ENCODE measurements at regions not wholly inside any gene's neighbourhood (a gene's known extent, or its start where the extent isn't known, plus 50 kb on each side); places are given as distances from the start of the nearest gene placed in this dataset.

DNA sequence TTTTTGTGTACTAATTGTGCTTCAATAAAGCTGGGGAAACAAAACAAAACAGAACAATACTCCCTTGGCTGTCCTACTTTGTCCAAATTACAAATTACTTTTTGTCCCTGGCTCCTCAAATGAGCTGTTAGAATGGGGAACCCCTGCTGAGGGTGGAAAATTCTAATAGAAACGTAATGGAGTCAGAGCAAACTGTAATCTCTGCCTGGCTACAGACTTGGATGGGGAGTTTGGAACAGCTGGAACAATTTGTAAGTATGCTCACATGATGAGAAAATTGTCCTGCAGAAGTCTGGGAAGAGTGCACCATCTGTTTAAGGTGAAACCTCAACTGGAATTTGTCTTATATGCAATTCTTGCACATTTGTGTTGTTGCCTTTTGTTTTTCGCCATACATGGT is 364.4 kb upstream of the CLNK start:
- TF ChIP-seq EZH2 (IDR thresholded peaks at IDR 0.05; ENCODE audit: borderline replicate concordance, low read depth, low read length, severe bottlenecking) = no peak
- TF ChIP-seq CTCF (IDR thresholded peaks at IDR 0.05; ENCODE audit: borderline replicate concordance, extremely low read depth, low read length, poor library complexity, severe bottlenecking) = no peak
- H2AFZ ChIP-seq (ENCODE audit: low read depth, low read length) = no peak overlapping the region
- no peak for DNase-seq
- H3K4me1 ChIP-seq (ENCODE audit: insufficient read depth, low read length) = no peaks in the 10 kb centered on the region
- no peaks in the 10 kb centered on the region for H3K9me3 ChIP-seq (ENCODE audit: insufficient read depth, low read length, severe bottlenecking)
- H3K27ac ChIP-seq (ENCODE audit: low read length) = no peak overlapping the region
- ATAC-seq (ENCODE audit: insufficient read depth, low read depth) = no peak
- no peak overlapping the region for H3K9ac ChIP-seq (ENCODE audit: low read depth, low read length)
- H3K36me3 ChIP-seq (ENCODE audit: insufficient read depth, low read length) = no peaks in the 10 kb centered on the region
- H3K4me2 ChIP-seq (ENCODE audit: insufficient read depth, low read length) = no peak overlapping the region
- no peak overlapping the region for H3K4me3 ChIP-seq (ENCODE audit: low read depth in 1 of 2, low read length in 2 of 2)
- no peaks in the 10 kb centered on the region for H3K27me3 ChIP-seq (ENCODE audit: insufficient read depth, low read length, poor library complexity)
- no peaks in the 10 kb centered on the region for H3K79me2 ChIP-seq (ENCODE audit: insufficient read depth, low read length)
- H4K20me1 ChIP-seq (ENCODE audit: insufficient read depth, low read length) = no peaks in the 10 kb centered on the region

- no peak overlapping the region for H2AFZ ChIP-seq (ENCODE audit: low read depth, low read length)
- H3K4me1 ChIP-seq (ENCODE audit: insufficient read depth, low read length) = no peaks in the 10 kb centered on the region
- no peak overlapping the region for H3K4me3 ChIP-seq (ENCODE audit: low read depth in 1 of 2, low read length in 2 of 2)
- H3K27ac ChIP-seq (ENCODE audit: low read length) = no peak overlapping the region
- no peak for ATAC-seq (ENCODE audit: insufficient read depth, low read depth)
- H4K20me1 ChIP-seq (ENCODE audit: insufficient read depth, low read length) = no peaks in the 10 kb centered on the region
- H3K9ac ChIP-seq (ENCODE audit: low read depth, low read length) = no peak overlapping the region
- no peak for TF ChIP-seq CTCF (IDR thresholded peaks at IDR 0.05; ENCODE audit: borderline replicate concordance, extremely low read depth, low read length, poor library complexity, severe bottlenecking)
- TF ChIP-seq EZH2 (IDR thresholded peaks at IDR 0.05; ENCODE audit: borderline replicate concordance, low read depth, low read length, severe bottlenecking) = no peak
- no peaks in the 10 kb centered on the region for H3K79me2 ChIP-seq (ENCODE audit: insufficient read depth, low read length)
- H3K36me3 ChIP-seq (ENCODE audit: insufficient read depth, low read length) = no peaks in the 10 kb centered on the region
- no peak for DNase-seq
- no peaks in the 10 kb centered on the region for H3K27me3 ChIP-seq (ENCODE audit: insufficient read depth, low read length, poor library complexity)
- H3K4me2 ChIP-seq (ENCODE audit: insufficient read depth, low read length) = no peak overlapping the region
- no peaks in the 10 kb centered on the region for H3K9me3 ChIP-seq (ENCODE audit: insufficient read depth, low read length, severe bottlenecking)
These were observed 358.2 kb upstream of the CLNK start for GRCh38 chr4:11042760-11043159.

GRCh38 chr4:11039634-11040131 is 355.1 kb upstream of the CLNK start:
- Histone ChIP-seq H3K79me2 (ENCODE audit: insufficient read depth, low read length) (no peaks in the 10 kb centered on the region), H3K4me3 (ENCODE audit: low read depth in 1 of 2, low read length in 2 of 2) (no peak overlapping the region), H3K27ac (ENCODE audit: low read length) (no peak overlapping the region), H3K27me3 (ENCODE audit: insufficient read depth, low read length, poor library complexity) (no peaks in the 10 kb centered on the region), H3K4me1 (ENCODE audit: insufficient read depth, low read length) (no peaks in the 10 kb centered on the region), H3K9me3 (ENCODE audit: insufficient read depth, low read length, severe bottlenecking) (no peaks in the 10 kb centered on the region), H4K20me1 (ENCODE audit: insufficient read depth, low read length) (no peaks in the 10 kb centered on the region), H2AFZ (ENCODE audit: low read depth, low read length) (no peak overlapping the region), H3K9ac (ENCODE audit: low read depth, low read length) (no peak overlapping the region), H3K36me3 (ENCODE audit: insufficient read depth, low read length) (no peaks in the 10 kb centered on the region), H3K4me2 (ENCODE audit: insufficient read depth, low read length) (no peak overlapping the region)
- DNase-seq = no peak
- no peak for ATAC-seq (ENCODE audit: insufficient read depth, low read depth)
- no peak for TF ChIP-seq EZH2 (IDR thresholded peaks at IDR 0.05; ENCODE audit: borderline replicate concordance, low read depth, low read length, severe bottlenecking)
- no peak for TF ChIP-seq CTCF (IDR thresholded peaks at IDR 0.05; ENCODE audit: borderline replicate concordance, extremely low read depth, low read length, poor library complexity, severe bottlenecking)

DNA sequence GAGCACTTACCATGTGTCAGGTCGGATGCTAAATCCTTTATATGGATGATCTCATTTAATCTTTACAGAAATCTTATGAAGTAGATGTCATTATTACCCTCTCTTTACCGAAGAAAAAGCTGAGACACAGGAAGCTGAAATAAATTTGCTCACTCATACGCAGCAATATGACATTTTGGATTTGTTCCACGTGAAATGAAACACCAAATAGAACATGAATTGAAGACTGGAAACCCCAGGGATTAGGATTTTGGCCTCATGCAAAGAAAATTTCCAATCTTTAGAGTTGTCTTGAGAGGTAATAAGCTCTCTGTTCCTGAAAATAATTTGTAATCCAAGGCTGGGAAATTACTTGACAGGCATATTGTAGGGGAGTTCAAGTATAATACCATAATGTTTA is 354.4 kb upstream of the CLNK start:
- no peak overlapping the region for H2AFZ ChIP-seq (ENCODE audit: low read depth, low read length)
- H3K4me2 ChIP-seq (ENCODE audit: insufficient read depth, low read length) = no peak overlapping the region
- no peak for TF ChIP-seq CTCF (IDR thresholded peaks at IDR 0.05; ENCODE audit: borderline replicate concordance, extremely low read depth, low read length, poor library complexity, severe bottlenecking)
- no peak for TF ChIP-seq EZH2 (IDR thresholded peaks at IDR 0.05; ENCODE audit: borderline replicate concordance, low read depth, low read length, severe bottlenecking)
- no peak overlapping the region for H3K27ac ChIP-seq (ENCODE audit: low read length)
- ATAC-seq (ENCODE audit: insufficient read depth, low read depth) = no peak
- no peaks in the 10 kb centered on the region for H3K4me1 ChIP-seq (ENCODE audit: insufficient read depth, low read length)
- H4K20me1 ChIP-seq (ENCODE audit: insufficient read depth, low read length) = no peaks in the 10 kb centered on the region
- DNase-seq = no peak
- H3K36me3 ChIP-seq (ENCODE audit: insufficient read depth, low read length) = no peaks in the 10 kb centered on the region
- H3K4me3 ChIP-seq (ENCODE audit: low read depth in 1 of 2, low read length in 2 of 2) = no peak overlapping the region
- H3K9ac ChIP-seq (ENCODE audit: low read depth, low read length) = no peak overlapping the region
- H3K27me3 ChIP-seq (ENCODE audit: insufficient read depth, low read length, poor library complexity) = no peaks in the 10 kb centered on the region
- no peaks in the 10 kb centered on the region for H3K79me2 ChIP-seq (ENCODE audit: insufficient read depth, low read length)
- no peaks in the 10 kb centered on the region for H3K9me3 ChIP-seq (ENCODE audit: insufficient read depth, low read length, severe bottlenecking)

Measured in DND-41 (cell line).